Thyroid gland (tissue), 4 donors: ENCODE measurements at regions not wholly inside any gene's neighbourhood (a gene's known extent, or its start where the extent isn't known, plus 50 kb on each side); places are given as distances from the start of the nearest gene placed in this dataset.

ENCODE experiments used
- POLR2A ChIP-seq, 2 donors: fragments of 450-650 bp; IDR thresholded peaks; one replicate each; pipeline ENCODE4 v1.6.1; 2017; ENCODE audit warnings: antibody characterized with exemption in 2 of 2, mild to moderate bottlenecking in 2 of 2, moderate library complexity in 1 of 2
- TF ChIP-seq, protein P1 (sequence below), 6 experiments: fragments of 200-600 bp in 3 of 6; fragments of 450-650 bp in 3 of 6; sonication (generic) in 3 of 6; IDR thresholded peaks; one replicate each; pipeline ENCODE4 v1.5.1; 2016 to 2019; ENCODE audit warnings: antibody characterized with exemption in 6 of 6, mild to moderate bottlenecking in 2 of 6, inconsistent platforms in 1 of 6, moderate library complexity in 1 of 6

DNA sequence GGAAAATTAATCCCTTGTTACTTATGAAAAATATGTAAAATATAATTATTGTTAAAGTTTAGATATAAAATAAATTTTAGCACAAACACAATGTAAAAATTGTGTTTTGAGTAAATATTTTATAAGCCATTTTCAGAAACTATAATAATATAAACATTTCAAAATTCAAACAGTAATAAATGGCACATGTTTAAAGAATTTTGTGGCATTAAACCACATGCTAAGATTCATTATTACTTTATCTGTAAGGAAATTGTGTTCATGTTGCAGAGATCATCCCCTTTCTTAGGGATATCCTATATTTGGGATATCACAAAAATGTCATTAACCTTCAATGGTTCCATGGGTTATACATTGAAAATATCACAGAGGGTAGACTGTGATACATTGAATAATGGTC lies 1044.3 kb downstream of the AMY1C start:
- TF ChIP-seq, protein P1, sequence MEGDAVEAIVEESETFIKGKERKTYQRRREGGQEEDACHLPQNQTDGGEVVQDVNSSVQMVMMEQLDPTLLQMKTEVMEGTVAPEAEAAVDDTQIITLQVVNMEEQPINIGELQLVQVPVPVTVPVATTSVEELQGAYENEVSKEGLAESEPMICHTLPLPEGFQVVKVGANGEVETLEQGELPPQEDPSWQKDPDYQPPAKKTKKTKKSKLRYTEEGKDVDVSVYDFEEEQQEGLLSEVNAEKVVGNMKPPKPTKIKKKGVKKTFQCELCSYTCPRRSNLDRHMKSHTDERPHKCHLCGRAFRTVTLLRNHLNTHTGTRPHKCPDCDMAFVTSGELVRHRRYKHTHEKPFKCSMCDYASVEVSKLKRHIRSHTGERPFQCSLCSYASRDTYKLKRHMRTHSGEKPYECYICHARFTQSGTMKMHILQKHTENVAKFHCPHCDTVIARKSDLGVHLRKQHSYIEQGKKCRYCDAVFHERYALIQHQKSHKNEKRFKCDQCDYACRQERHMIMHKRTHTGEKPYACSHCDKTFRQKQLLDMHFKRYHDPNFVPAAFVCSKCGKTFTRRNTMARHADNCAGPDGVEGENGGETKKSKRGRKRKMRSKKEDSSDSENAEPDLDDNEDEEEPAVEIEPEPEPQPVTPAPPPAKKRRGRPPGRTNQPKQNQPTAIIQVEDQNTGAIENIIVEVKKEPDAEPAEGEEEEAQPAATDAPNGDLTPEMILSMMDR (IDR thresholded peaks at IDR 0.05), result no peak
- TF ChIP-seq POLR2A (IDR thresholded peaks at IDR 0.05), result no peak
